K562 (cell line): ENCODE measurements at regions not wholly inside any gene's neighbourhood (a gene's known extent, or its start where the extent isn't known, plus 50 kb on each side); places are given as distances from the start of the nearest gene placed in this dataset.
"Not testable (repeated sequence)": the region's sequence is repeated elsewhere in the genome, so short reads cannot be mapped to it uniquely, and the experiment has no call there.

Experiments used
- ATAC-seq: fragments of 200-7000 bp; cut with Tn5 transposase; 3 replicates; pipeline ENCODE4 v1.9.1; 2020; ENCODE audit warnings: moderate library complexity
- BruUV-seq: library from RNA; stranded (reverse); fragments of 400-500 nt; replicated peaks from 2 replicates; lab custom pipeline; 2021; lab: Mats Ljungman, UMichigan
- CTCF ChIA-PET: fragments of 300-600 bp; formaldehyde crosslinking; extraction: SDS; loops from one replicate; lab custom pipeline; 2021; ENCODE audit warnings: low intra/inter-chr PET ratio; lab: Yijun Ruan, JAX
- POLR2A ChIA-PET: fragments of 300-600, 350-650 bp; sonication (Branson Sonifier 250); formaldehyde crosslinking; extraction: SDS; loops from one replicate; lab custom pipeline; 2021; ENCODE audit warnings: antibody characterized with exemption, inconsistent platforms; lab: Yijun Ruan, JAX
- DNase-seq, 4 experiments: peaks; one replicate each; pipeline versions ENCODE4 v3.0.0 to v3.0.0-alpha.2; 2011 to 2018; ENCODE audit warnings: low spot score in 3 of 4, mixed read lengths in 3 of 4; ENCODE audit errors: extremely low read depth in 1 of 4
- FAIRE-seq: peaks from 2 replicates; lab custom pipeline; 2011; peaks lifted over from hg19 to GRCh38; lab: Jason Lieb, UNC
- H2AFZ ChIP-seq: 2 replicates; pipeline ENCODE4 v1.6.0; 2011; ENCODE audit warnings: low read depth, low read length, control low read depth, inconsistent platforms
- H3K27ac ChIP-seq: fragments of 200-600 bp; 3 replicates; pipeline ENCODE4 v1.8.0; 2011; ENCODE audit warnings: low read depth, mild to moderate bottlenecking, control low read depth, inconsistent platforms, low read length, moderate library complexity, mixed read lengths; ENCODE audit errors: extremely low read depth
- H3K27me3 ChIP-seq, 2 experiments: fragments of 300-600 bp in 1 of 2; 2 replicates in 1 of 2; 3 replicates in 1 of 2; pipeline versions ENCODE4 v1.6.0 to v1.8.0; 2011; ENCODE audit warnings: inconsistent platforms in 2 of 2, low read length in 2 of 2, mild to moderate bottlenecking in 1 of 2, mixed read lengths in 1 of 2, moderate library complexity in 1 of 2; ENCODE audit not compliant: control insufficient read depth in 2 of 2, insufficient read depth in 2 of 2
- H3K36me3 ChIP-seq: fragments of 300-600 bp; 3 replicates; pipeline ENCODE4 v1.8.0; 2011; ENCODE audit warnings: mild to moderate bottlenecking, low read length, inconsistent platforms; ENCODE audit not compliant: control insufficient read depth, insufficient read depth
- H3K4me1 ChIP-seq, 2 experiments: fragments of 200-600 bp in 1 of 2; replicated peaks in 1 of 2; 2 replicates in 1 of 2; 3 replicates in 1 of 2; pipeline versions ENCODE4 v1.5.1 to v1.8.0; 2011; ENCODE audit warnings: inconsistent platforms in 2 of 2, low read length in 2 of 2, mild to moderate bottlenecking in 1 of 2, mixed read lengths in 1 of 2, moderate library complexity in 1 of 2; ENCODE audit not compliant: control insufficient read depth in 2 of 2, insufficient read depth in 2 of 2
- H3K4me2 ChIP-seq: 2 replicates; pipeline ENCODE4 v1.6.1; 2011; ENCODE audit warnings: low read length, control low read depth, inconsistent platforms, mixed read lengths; ENCODE audit not compliant: insufficient read depth
- H3K4me3 ChIP-seq: fragments of 200-600 bp; sonication (generic), shearing (Covaris generic); 2 replicates; pipeline ENCODE4 v1.5.1; 2016; ENCODE audit warnings: control low read depth, inconsistent platforms
- H3K79me2 ChIP-seq: fragments of 200-600 bp; 3 replicates; pipeline ENCODE4 v1.8.0; 2011; ENCODE audit warnings: low read length, inconsistent platforms; ENCODE audit not compliant: control insufficient read depth, insufficient read depth
- H3K9ac ChIP-seq, 2 experiments: 2 replicates each; pipeline versions ENCODE4 v1.6.0 to v1.6.1; 2011; ENCODE audit warnings: low read depth in 2 of 2, low read length in 2 of 2, control low read depth in 1 of 2, inconsistent platforms in 1 of 2, mild to moderate bottlenecking in 1 of 2, mixed read lengths in 1 of 2; ENCODE audit not compliant: insufficient read depth in 1 of 2
- H3K9me1 ChIP-seq: one replicate; pipeline ENCODE4 v1.6.0; 2011; ENCODE audit warnings: inconsistent platforms, mild to moderate bottlenecking, low read length, moderate library complexity; ENCODE audit not compliant: control insufficient read depth, insufficient read depth
- H3K9me3 ChIP-seq: replicated peaks from 2 replicates; pipeline ENCODE4 v1.5.1; 2011; ENCODE audit warnings: low read depth, low read length, inconsistent platforms; ENCODE audit not compliant: control insufficient read depth, insufficient read depth
- H4K20me1 ChIP-seq: replicated peaks from 2 replicates; pipeline ENCODE4 v1.6.1; 2011; ENCODE audit warnings: low read length, inconsistent platforms, mixed read lengths; ENCODE audit not compliant: control insufficient read depth, insufficient read depth
- BACH1 ChIP-seq: fragments of 200-800 bp; sonication (Bioruptor generic); IDR thresholded peaks from 2 replicates; pipeline ENCODE4 v1.6.1; 2016; ENCODE audit warnings: missing genetic modification characterization, missing compliant biosample characterization
- BRD4 ChIP-seq: fragments of 200-600 bp; sonication (generic); IDR thresholded peaks from 2 replicates; pipeline ENCODE4 v1.6.1; 2017; ENCODE audit warnings: inconsistent platforms
- EP300 ChIP-seq: IDR thresholded peaks from 2 replicates; pipeline ENCODE4 v1.6.1; 2012; ENCODE audit warnings: low read length, improper control_type of control experiment
- PCBP1 ChIP-seq: fragments of 200-400 bp; formaldehyde crosslinking; IDR thresholded peaks from 2 replicates; pipeline ENCODE4 v1.6.1; 2018; ENCODE audit warnings: mild to moderate bottlenecking, low read depth, low read length; ENCODE audit not compliant: poor library complexity, severe bottlenecking
- WGBS: fragments of 100-300 bp; shearing (Covaris generic); methylation state at CpG from one replicate; pipeline ENCODE4 v1.1.6; 2016; ENCODE audit warnings: low coverage, mixed read lengths; ENCODE audit not compliant: insufficient coverage; ENCODE audit errors: missing lambda C conversion rate; 5-methylcytosine and 5-hydroxymethylcytosine counted together
- in situ Hi-C: fragments of 300-500 bp; cut with MboI; formaldehyde crosslinking; loops from 4 replicates; pipeline ENCODE4 v1.15.0; 2018; ENCODE audit warnings: inconsistent platforms, mixed read lengths
- intact Hi-C: fragments of 100-400 bp; cut with micrococcal nuclease; formaldehyde crosslinking; loops from 2 replicates; pipeline ENCODE4 v1.14.2; 2022

- no peak for ATAC-seq
- BruUV-seq: no TSS peak
- in situ Hi-C loops: no loop called here
- H3K4me3 ChIP-seq: no peak overlapping the region
- no peak for DNase-seq
- POLR2A ChIA-PET: no interaction called here
- H3K9ac ChIP-seq: no peak overlapping the region
- TF ChIP-seq PCBP1 (no peak), BRD4 (no peak), BACH1 (tag) (no peak), EP300 (no peak)
- H3K9me3 ChIP-seq: no peaks in the 10 kb centered on the region
- no peaks in the 10 kb centered on the region for H3K36me3 ChIP-seq
- CTCF ChIA-PET: no interaction called here
- no peaks in the 10 kb centered on the region for H4K20me1 ChIP-seq
- no peak overlapping the region for H3K27ac ChIP-seq
- 1% methylated on average over 5 of the region's 5 CpGs for WGBS
- no peaks in the 10 kb centered on the region for H3K4me1 ChIP-seq
- no peak overlapping the region for H2AFZ ChIP-seq
- H3K27me3 ChIP-seq: no peaks in the 10 kb centered on the region
- intact Hi-C loops: no loop called here
- no peaks in the 10 kb centered on the region for H3K9me1 ChIP-seq
- no peak for FAIRE-seq
- H3K79me2 ChIP-seq: no peaks in the 10 kb centered on the region
- no peak overlapping the region for H3K4me2 ChIP-seq
These were observed 180.9 kb downstream of the OSTF1 start for GRCh38 chr9:75269197-75269596.

GRCh38 chr9:75273055-75273454, 184.7 kb downstream of the OSTF1 start:
- in situ Hi-C loops, FAIRE-seq: not testable (repeated sequence)

More at GRCh38 chr9:75273055-75273454, 184.7 kb downstream of the OSTF1 start:
- H3K79me2 ChIP-seq, H3K9ac ChIP-seq, H3K4me2 ChIP-seq, H3K9me3 ChIP-seq, intact Hi-C loops, POLR2A ChIA-PET, CTCF ChIA-PET, H3K27me3 ChIP-seq, H3K4me3 ChIP-seq, H3K27ac ChIP-seq, H3K4me1 ChIP-seq, H3K36me3 ChIP-seq, H3K9me1 ChIP-seq, BruUV-seq, H2AFZ ChIP-seq, ATAC-seq, H4K20me1 ChIP-seq: not testable (repeated sequence)
- DNase-seq: peak in 1 of 4 experiments; percentile 1
- 9% methylated on average over 6 of the region's 10 CpGs for WGBS
